ENCODE measurements at regions not wholly inside any gene's neighbourhood (a gene's known extent, or its start where the extent isn't known, plus 50 kb on each side); places are given as distances from the start of the nearest gene placed in this dataset.

- WGBS = 51% methylated on average over 2 of the region's 2 CpGs
These were observed 86.2 kb downstream of the ZBTB18 start for GRCh38 chr1:244137276-244137675.

GRCh38 chr1:244137725-244138124, 86.6 kb downstream of the ZBTB18 start:
- 82% methylated on average over 6 of the region's 6 CpGs for WGBS
- TF ChIP-seq POLR2AphosphoS5 (IDR thresholded peaks at IDR 0.05) = no peak
- no peak for TF ChIP-seq CTCF (IDR thresholded peaks at IDR 0.05)
- TF ChIP-seq POLR2A (IDR thresholded peaks at IDR 0.05) = no peak
- intact Hi-C loops (cut with DNase I) = no loop called here

More at GRCh38 chr1:244137276-244137675, 86.2 kb downstream of the ZBTB18 start:
- no peak for DNase-seq (ENCODE audit: low spot score)
- Histone ChIP-seq H3K4me1 (replicated peaks) (no peaks in the 10 kb centered on the region), H3K36me3 (no peaks in the 10 kb centered on the region), H3K9me3 (no peaks in the 10 kb centered on the region), H3K27me3 (replicated peaks; ENCODE audit: insufficient read depth) (no peaks in the 10 kb centered on the region), H3K27ac (no peak overlapping the region), H3K4me3 (no peak overlapping the region)
- TF ChIP-seq CTCF (IDR thresholded peaks at IDR 0.05) (no peak), POLR2AphosphoS5 (IDR thresholded peaks at IDR 0.05) (no peak), POLR2A (IDR thresholded peaks at IDR 0.05) (no peak)
- intact Hi-C loops (cut with DNase I) = no loop called here

DNA sequence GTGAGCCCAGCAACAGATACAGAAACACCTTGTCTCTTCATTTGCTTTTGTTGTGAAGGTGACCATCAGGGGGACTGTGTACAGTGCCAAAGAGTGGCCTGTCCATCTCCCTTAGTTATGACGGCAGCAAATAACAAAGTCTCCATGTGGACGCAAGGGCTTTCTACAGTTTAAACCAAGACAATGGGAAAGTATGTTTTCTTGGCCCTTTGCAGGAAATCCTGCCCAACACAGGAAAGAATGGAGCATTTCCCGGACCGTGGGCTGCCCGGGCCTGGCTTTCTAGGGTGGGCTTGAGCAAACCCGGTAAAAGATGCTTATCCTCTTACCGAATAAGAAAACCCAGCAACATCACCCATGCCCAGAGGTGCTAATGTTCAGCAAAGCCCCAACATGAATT, 87.3 kb downstream of the ZBTB18 start:
- intact Hi-C loops (cut with DNase I) = no loop called here
- H3K36me3 ChIP-seq = no peaks in the 10 kb centered on the region
- H3K27ac ChIP-seq = no peak overlapping the region
- 70% methylated on average over 7 of the region's 7 CpGs for WGBS
- DNase-seq (ENCODE audit: low spot score) = no peak
- H3K4me3 ChIP-seq = no peak overlapping the region
- TF ChIP-seq POLR2AphosphoS5 (IDR thresholded peaks at IDR 0.05) (no peak), POLR2A (IDR thresholded peaks at IDR 0.05) (no peak), CTCF (IDR thresholded peaks at IDR 0.05) (no peak)
- H3K4me1 ChIP-seq (replicated peaks) = no peaks in the 10 kb centered on the region
- H3K27me3 ChIP-seq (replicated peaks; ENCODE audit: insufficient read depth) = no peaks in the 10 kb centered on the region
- no peaks in the 10 kb centered on the region for H3K9me3 ChIP-seq

More at GRCh38 chr1:244137725-244138124, 86.6 kb downstream of the ZBTB18 start:
- Histone ChIP-seq H3K4me1 (replicated peaks) (no peaks in the 10 kb centered on the region), H3K36me3 (no peaks in the 10 kb centered on the region), H3K9me3 (no peaks in the 10 kb centered on the region), H3K27me3 (replicated peaks; ENCODE audit: insufficient read depth) (no peaks in the 10 kb centered on the region), H3K27ac (no peak overlapping the region), H3K4me3 (no peak overlapping the region)
- DNase-seq (ENCODE audit: low spot score) = no peak

- Histone ChIP-seq H3K4me1 (replicated peaks) (no peaks in the 10 kb centered on the region), H3K27me3 (replicated peaks; ENCODE audit: insufficient read depth) (no peaks in the 10 kb centered on the region), H3K9me3 (no peaks in the 10 kb centered on the region), H3K27ac (no peak overlapping the region), H3K4me3 (no peak overlapping the region), H3K36me3 (no peaks in the 10 kb centered on the region)
- 55% methylated on average over 16 of the region's 16 CpGs for WGBS
- no peak for DNase-seq (ENCODE audit: low spot score)
- no peak for TF ChIP-seq CTCF (IDR thresholded peaks at IDR 0.05)
- TF ChIP-seq POLR2AphosphoS5 (IDR thresholded peaks at IDR 0.05) = no peak
- TF ChIP-seq POLR2A (IDR thresholded peaks at IDR 0.05) = no peak
- intact Hi-C loops (cut with DNase I) = no loop called here
These were observed 88.6 kb downstream of the ZBTB18 start for GRCh38 chr1:244139655-244140054.

DNA sequence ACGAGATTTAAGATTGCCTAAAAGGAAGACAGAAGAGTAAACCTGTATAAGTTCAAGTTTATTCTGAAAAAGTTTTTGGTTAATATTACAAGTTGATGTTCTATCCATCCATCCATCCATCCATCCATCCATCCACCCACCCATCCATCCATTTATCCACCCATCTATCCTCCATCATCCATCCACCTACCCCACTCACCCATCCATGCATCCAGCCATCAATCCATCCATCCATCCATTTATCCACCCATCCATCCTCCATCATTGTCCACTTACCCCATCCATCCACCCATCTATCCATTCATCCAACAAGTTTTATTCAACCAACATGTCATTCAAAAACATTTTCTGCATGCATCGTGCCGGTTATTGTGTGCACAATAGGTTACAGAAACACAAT, 89.3 kb downstream of the ZBTB18 start:
- no peak for TF ChIP-seq POLR2A (IDR thresholded peaks at IDR 0.05)
- TF ChIP-seq POLR2AphosphoS5 (IDR thresholded peaks at IDR 0.05) = no peak
- no peak for TF ChIP-seq CTCF (IDR thresholded peaks at IDR 0.05)
- no peak for DNase-seq (ENCODE audit: low spot score)
- no peaks in the 10 kb centered on the region for H3K9me3 ChIP-seq
- no peaks in the 10 kb centered on the region for H3K4me1 ChIP-seq (replicated peaks)
- intact Hi-C loops (cut with DNase I) = no loop called here
- H3K27ac ChIP-seq = no peak overlapping the region
- no peak overlapping the region for H3K4me3 ChIP-seq
- no peaks in the 10 kb centered on the region for H3K36me3 ChIP-seq
- WGBS = 96% methylated on average over 3 of the region's 3 CpGs
- H3K27me3 ChIP-seq (replicated peaks; ENCODE audit: insufficient read depth) = no peaks in the 10 kb centered on the region

All from prostate gland (tissue), 2 donors.